Right lobe of liver (tissue), 6 donors: ENCODE measurements at regions not wholly inside any gene's neighbourhood (a gene's known extent, or its start where the extent isn't known, plus 50 kb on each side); places are given as distances from the start of the nearest gene placed in this dataset.
"Not testable (repeated sequence)": the region's sequence is repeated elsewhere in the genome, so short reads cannot be mapped to it uniquely, and the experiment has no call there.

Experiments used
- ATAC-seq, 4 donors: fragments of 200-7000 bp; cut with Tn5 transposase; one replicate each; pipeline ENCODE4 v1.9.1; 2020; ENCODE audit warnings: mild to moderate bottlenecking in 4 of 4, moderate library complexity in 4 of 4
- DNase-seq, 3 donors: peaks; one replicate each; pipeline ENCODE4 v3.0.0-alpha.2; 2020
- H3K27ac ChIP-seq, 3 donors: fragments of 200-600 bp; one replicate each; pipeline ENCODE4 v1.8.0; 2022
- H3K27me3 ChIP-seq, 2 donors: fragments of 200-600 bp; one replicate each; pipeline ENCODE4 v1.8.0; 2022
- H3K36me3 ChIP-seq, 4 donors: fragments of 200-600 bp; sonication (generic) in 1 of 4; one replicate each; pipeline versions ENCODE4 v1.5.1 to v1.8.0; 2017 to 2022; ENCODE audit warnings: control low read depth in 1 of 4
- H3K4me1 ChIP-seq, 4 donors: fragments of 200-600 bp; sonication (generic) in 1 of 4; one replicate each; pipeline versions ENCODE4 v1.5.1 to v1.8.0; 2017 to 2022; ENCODE audit warnings: control low read depth in 1 of 4
- H3K4me3 ChIP-seq, 3 donors: fragments of 200-600 bp; one replicate each; pipeline ENCODE4 v1.8.0; 2022
- H3K9me3 ChIP-seq, 4 donors: fragments of 200-600 bp; sonication (generic) in 1 of 4; one replicate each; pipeline versions ENCODE4 v1.5.1 to v1.8.0; 2017 to 2022; ENCODE audit warnings: control low read depth in 1 of 4
- CTCF ChIP-seq, 4 donors: fragments of 200-600 bp in 3 of 4; fragments of 450-650 bp in 1 of 4; IDR thresholded peaks; one replicate each; pipeline versions ENCODE4 v1.5.1 to v1.8.0; 2016 to 2022; ENCODE audit warnings: antibody characterized with exemption in 4 of 4, mild to moderate bottlenecking in 2 of 4
- POLR2A ChIP-seq: fragments of 450-650 bp; IDR thresholded peaks from one replicate; pipeline ENCODE4 v1.6.1; 2017; ENCODE audit warnings: antibody characterized with exemption, mild to moderate bottlenecking
- WGBS: methylation state at CpG from one replicate; pipeline ENCODE4 v1.1.6; 2018; ENCODE audit warnings: low coverage, low lambda C conversion rate; ENCODE audit not compliant: insufficient coverage; ENCODE audit errors: missing lambda C conversion rate; 5-methylcytosine and 5-hydroxymethylcytosine counted together
- intact Hi-C, 2 donors: fragments of 100-400 bp; cut with DNase I; formaldehyde crosslinking; loops; one replicate each; pipeline versions ENCODE4 v1.11.2 to v1.14.1; 2022
- donor health status: DM: no; HTN: yes; CAD: no.
- donor health status: DM: no; HTN: no; CAD: no.
- donor health status: DM: no; HTN: no; CAD: no.
- donor health status: DM: no; HTN: yes; CAD: no.
- donor health status: DM: no; HTN: yes; CAD: no.

GRCh38 chr2:39584283-39584965, 81.3 kb upstream of the TMEM178A start:
- H3K27ac ChIP-seq = no peak overlapping the region
- H3K4me3 ChIP-seq = no peak overlapping the region
- H3K27me3 ChIP-seq = no peaks in the 10 kb centered on the region
- no peak for TF ChIP-seq POLR2A
- TF ChIP-seq CTCF (IDR thresholded peaks at IDR 0.05) = no peak
- H3K36me3 ChIP-seq = no peaks in the 10 kb centered on the region
- H3K4me1 ChIP-seq = no peaks in the 10 kb centered on the region
- H3K9me3 ChIP-seq = peaks cover 0 to 4% (median 0%) of the 10 kb centered on the region in 4 donors
- 47% methylated on average over 5 of the region's 5 CpGs for WGBS
- intact Hi-C loops = no loop called here
- ATAC-seq = no peak
- no peak for DNase-seq

- H3K4me3 ChIP-seq, H3K4me1 ChIP-seq, H3K27me3 ChIP-seq, intact Hi-C loops, H3K27ac ChIP-seq, DNase-seq, H3K9me3 ChIP-seq, H3K36me3 ChIP-seq, ATAC-seq: not testable (repeated sequence)
- 80% methylated on average over 2 of the region's 20 CpGs for WGBS
Observed at GRCh38 chr2:39585531-39585930, 80.2 kb upstream of the TMEM178A start.

GRCh38 chr2:39587168-39587567, 78.5 kb upstream of the TMEM178A start:
- Histone ChIP-seq H3K36me3 (no peaks in the 10 kb centered on the region), H3K4me1 (no peaks in the 10 kb centered on the region), H3K4me3 (no peak overlapping the region), H3K27ac (no peak overlapping the region), H3K27me3 (no peaks in the 10 kb centered on the region), H3K9me3 (no peaks in the 10 kb centered on the region)
- intact Hi-C loops = no loop called here
- WGBS = 92% methylated on average over 3 of the region's 3 CpGs
- DNase-seq = no peak
- TF ChIP-seq POLR2A = no peak
- no peak for TF ChIP-seq CTCF (IDR thresholded peaks at IDR 0.05)
- no peak for ATAC-seq

- H3K4me1 ChIP-seq = no peaks in the 10 kb centered on the region
- no peak for ATAC-seq
- no peak for DNase-seq
- TF ChIP-seq POLR2A (no peak), CTCF (IDR thresholded peaks at IDR 0.05) (no peak)
- no peak overlapping the region for H3K4me3 ChIP-seq
- intact Hi-C loops = no loop called here
- H3K9me3 ChIP-seq = no peaks in the 10 kb centered on the region
- H3K27ac ChIP-seq = no peak overlapping the region
- WGBS = 71% methylated on average over 1 of the region's 1 CpG
- H3K36me3 ChIP-seq = no peaks in the 10 kb centered on the region
- H3K27me3 ChIP-seq = no peaks in the 10 kb centered on the region
Observed at GRCh38 chr2:39587641-39588040, 78.1 kb upstream of the TMEM178A start.

- intact Hi-C loops = no loop called here
- DNase-seq (peak in 1 of 3 donors; percentile 46), ATAC-seq (peak; percentile 64 to 88 (median 70))
- TF ChIP-seq POLR2A (no peak), CTCF (IDR thresholded peaks at IDR 0.05) (peak; percentile 29 to 55 (median 43))
- 78% methylated on average over 9 of the region's 9 CpGs for WGBS
- Histone ChIP-seq H3K27me3 (no peaks in the 10 kb centered on the region), H3K4me3 (no peak overlapping the region), H3K36me3 (no peaks in the 10 kb centered on the region), H3K9me3 (no peaks in the 10 kb centered on the region), H3K4me1 (no peaks in the 10 kb centered on the region), H3K27ac (no peak overlapping the region)
Observed at GRCh38 chr2:39593439-39594393, 72.0 kb upstream of the TMEM178A start.
